RWPE2 (cell line): ENCODE measurements at regions not wholly inside any gene's neighbourhood (a gene's known extent, or its start where the extent isn't known, plus 50 kb on each side); places are given as distances from the start of the nearest gene placed in this dataset.

ENCODE experiments used
- ATAC-seq: fragments of 200-7000 bp; cut with Tn5 transposase; 3 replicates; pipeline ENCODE4 v1.9.1; 2021; ENCODE audit warnings: low read depth
- DNase-seq: peaks from one replicate; pipeline ENCODE4 v3.0.0-alpha.2; 2020; ENCODE audit warnings: low spot score
- H3K27ac ChIP-seq: fragments of 450-650 bp; 2 replicates; pipeline ENCODE4 v1.5.1; 2017; ENCODE audit warnings: mild to moderate bottlenecking; ENCODE audit not compliant: poor library complexity, severe bottlenecking
- H3K27me3 ChIP-seq: fragments of 250-450 bp; sonication (Bioruptor Pico); 2 replicates; pipeline ENCODE4 v1.5.1; 2021; ENCODE audit warnings: mild to moderate bottlenecking, moderate library complexity; ENCODE audit not compliant: insufficient read depth, poor library complexity, severe bottlenecking
- H3K36me3 ChIP-seq: fragments of 250-450 bp; sonication (Bioruptor Pico); 2 replicates; pipeline ENCODE4 v1.5.1; 2020; ENCODE audit warnings: low read depth, mild to moderate bottlenecking, moderate library complexity
- H3K4me1 ChIP-seq: fragments of 250-450 bp; sonication (Bioruptor Pico); 2 replicates; pipeline ENCODE4 v1.5.1; 2021; ENCODE audit warnings: mild to moderate bottlenecking, moderate library complexity; ENCODE audit not compliant: insufficient read depth, poor library complexity, severe bottlenecking
- H3K4me3 ChIP-seq: fragments of 250-450 bp; sonication (Bioruptor Pico); 2 replicates; pipeline ENCODE4 v1.5.1; 2021; ENCODE audit warnings: mild to moderate bottlenecking, moderate library complexity; ENCODE audit not compliant: severe bottlenecking
- H3K9me3 ChIP-seq: fragments of 250-450 bp; sonication (Bioruptor Pico); 2 replicates; pipeline ENCODE4 v1.5.1; 2021; ENCODE audit warnings: mild to moderate bottlenecking, moderate library complexity; ENCODE audit not compliant: severe bottlenecking
- TF ChIP-seq, protein P1 (sequence below): fragments of 450-650 bp; IDR thresholded peaks from one replicate; pipeline ENCODE4 v1.5.1; 2017; ENCODE audit warnings: mild to moderate bottlenecking, moderate library complexity; ENCODE audit not compliant: poor library complexity, severe bottlenecking

DNA sequence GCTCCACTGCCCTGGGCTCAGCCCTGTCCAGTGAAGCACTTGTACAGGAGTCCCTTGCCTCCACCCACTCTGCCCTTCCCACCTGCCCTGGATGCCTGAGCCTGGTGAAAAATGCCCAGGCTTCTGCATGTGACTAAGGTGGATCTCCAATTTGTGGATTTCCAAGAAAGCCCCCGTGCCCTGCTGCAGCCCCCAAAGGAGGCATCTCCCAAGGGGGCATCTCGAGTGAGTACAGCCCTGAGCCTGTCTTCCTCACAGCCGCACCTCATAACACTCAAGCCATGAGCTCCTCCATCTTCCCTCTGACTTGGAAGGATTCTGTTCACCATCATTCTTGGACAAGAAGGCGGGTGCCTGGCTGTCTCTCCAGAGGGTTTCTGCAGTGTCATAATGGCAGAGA, 158.0 kb upstream of the PPP1R26 start:
- Histone ChIP-seq H3K27ac (no peak overlapping the region), H3K36me3 (no peaks in the 10 kb centered on the region), H3K4me3 (no peak overlapping the region), H3K9me3 (no peaks in the 10 kb centered on the region), H3K4me1 (no peaks in the 10 kb centered on the region), H3K27me3 (peaks cover 33% of the 10 kb centered on the region)
- DNase-seq: no peak
- no peak for ATAC-seq
- TF ChIP-seq, protein P1, sequence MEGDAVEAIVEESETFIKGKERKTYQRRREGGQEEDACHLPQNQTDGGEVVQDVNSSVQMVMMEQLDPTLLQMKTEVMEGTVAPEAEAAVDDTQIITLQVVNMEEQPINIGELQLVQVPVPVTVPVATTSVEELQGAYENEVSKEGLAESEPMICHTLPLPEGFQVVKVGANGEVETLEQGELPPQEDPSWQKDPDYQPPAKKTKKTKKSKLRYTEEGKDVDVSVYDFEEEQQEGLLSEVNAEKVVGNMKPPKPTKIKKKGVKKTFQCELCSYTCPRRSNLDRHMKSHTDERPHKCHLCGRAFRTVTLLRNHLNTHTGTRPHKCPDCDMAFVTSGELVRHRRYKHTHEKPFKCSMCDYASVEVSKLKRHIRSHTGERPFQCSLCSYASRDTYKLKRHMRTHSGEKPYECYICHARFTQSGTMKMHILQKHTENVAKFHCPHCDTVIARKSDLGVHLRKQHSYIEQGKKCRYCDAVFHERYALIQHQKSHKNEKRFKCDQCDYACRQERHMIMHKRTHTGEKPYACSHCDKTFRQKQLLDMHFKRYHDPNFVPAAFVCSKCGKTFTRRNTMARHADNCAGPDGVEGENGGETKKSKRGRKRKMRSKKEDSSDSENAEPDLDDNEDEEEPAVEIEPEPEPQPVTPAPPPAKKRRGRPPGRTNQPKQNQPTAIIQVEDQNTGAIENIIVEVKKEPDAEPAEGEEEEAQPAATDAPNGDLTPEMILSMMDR: no peak

DNA sequence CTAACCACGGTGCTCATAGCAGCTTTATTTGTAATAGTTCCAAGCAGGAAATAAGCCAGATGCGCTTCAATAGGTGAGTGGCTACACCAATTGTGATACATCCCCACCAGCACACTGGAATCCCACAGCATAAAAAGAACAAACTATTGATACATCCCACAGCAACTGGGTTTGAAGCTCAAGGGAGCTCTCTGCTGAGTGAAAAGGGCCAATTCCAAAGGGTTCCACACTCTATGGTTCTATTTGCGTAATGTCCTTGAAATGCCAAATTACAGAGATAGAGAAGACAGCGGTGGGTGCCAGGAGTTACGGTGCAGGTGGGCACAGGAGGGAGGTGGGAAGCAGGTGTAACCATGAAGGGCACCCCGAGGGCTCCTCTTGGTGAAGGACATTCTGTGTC, 155.3 kb upstream of the PPP1R26 start:
- ATAC-seq (no peak), DNase-seq (no peak)
- Histone ChIP-seq H3K27ac (no peak overlapping the region), H3K9me3 (no peaks in the 10 kb centered on the region), H3K36me3 (no peaks in the 10 kb centered on the region), H3K4me1 (no peaks in the 10 kb centered on the region), H3K4me3 (no peak overlapping the region), H3K27me3 (peaks cover 7% of the 10 kb centered on the region)
- TF ChIP-seq, protein P1: no peak

DNA sequence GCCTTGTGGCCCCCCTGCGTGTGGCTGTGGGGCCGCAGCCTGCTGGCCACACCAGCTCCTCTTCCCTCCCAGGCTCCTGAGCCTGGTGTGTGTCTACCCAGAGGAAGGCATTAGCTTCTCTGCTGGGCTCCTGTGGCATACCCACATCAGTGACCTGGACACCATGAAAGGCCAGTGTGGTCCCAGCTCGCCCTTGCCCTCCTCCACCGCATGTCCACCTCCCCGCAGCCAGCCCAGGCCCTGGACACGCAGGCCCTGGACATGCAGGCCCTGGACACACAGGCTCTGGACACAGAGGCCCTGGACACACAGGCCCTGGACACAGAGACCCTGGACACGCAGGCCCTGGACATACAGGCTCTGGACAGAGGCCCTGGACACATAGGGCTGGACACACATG, 153.4 kb upstream of the PPP1R26 start:
- H3K9me3 ChIP-seq: no peaks in the 10 kb centered on the region
- H3K4me3 ChIP-seq: no peak overlapping the region
- peaks cover 3% of the 10 kb centered on the region for H3K27me3 ChIP-seq
- TF ChIP-seq, protein P1: no peak
- ATAC-seq (no peak), DNase-seq (no peak)
- no peaks in the 10 kb centered on the region for H3K36me3 ChIP-seq
- no peaks in the 10 kb centered on the region for H3K4me1 ChIP-seq
- H3K27ac ChIP-seq: no peak overlapping the region

DNA sequence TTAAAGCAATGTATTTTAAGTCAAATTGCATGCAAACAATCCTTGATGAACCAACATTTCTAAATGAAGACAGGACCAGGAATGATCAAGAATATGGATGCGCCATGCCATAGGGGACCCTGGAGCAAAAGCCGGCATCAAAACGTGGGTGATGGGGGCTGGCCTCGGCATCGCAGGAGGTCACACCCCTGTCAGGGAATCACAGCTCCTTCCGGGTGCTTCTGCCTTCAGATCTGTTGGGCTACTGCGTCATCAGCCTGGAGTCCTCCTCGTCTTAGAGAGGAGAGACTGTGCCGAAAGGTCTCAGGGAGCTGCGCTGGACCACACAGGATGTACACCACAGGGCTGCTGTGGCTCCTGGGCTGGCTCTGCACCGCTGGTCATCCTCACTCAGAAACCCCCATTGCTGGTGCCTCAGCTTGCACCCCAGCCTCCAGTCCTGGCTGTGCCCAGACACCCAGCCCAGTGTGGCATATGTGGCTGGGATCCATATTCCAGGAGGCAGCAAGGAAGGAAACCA, 152.9 kb upstream of the PPP1R26 start:
- Histone ChIP-seq H3K4me1 (no peaks in the 10 kb centered on the region), H3K9me3 (no peaks in the 10 kb centered on the region), H3K27ac (no peak overlapping the region), H3K4me3 (no peak overlapping the region), H3K27me3 (peaks cover 2% of the 10 kb centered on the region), H3K36me3 (no peaks in the 10 kb centered on the region)
- ATAC-seq (no peak), DNase-seq (no peak)
- TF ChIP-seq, protein P1: no peak

DNA sequence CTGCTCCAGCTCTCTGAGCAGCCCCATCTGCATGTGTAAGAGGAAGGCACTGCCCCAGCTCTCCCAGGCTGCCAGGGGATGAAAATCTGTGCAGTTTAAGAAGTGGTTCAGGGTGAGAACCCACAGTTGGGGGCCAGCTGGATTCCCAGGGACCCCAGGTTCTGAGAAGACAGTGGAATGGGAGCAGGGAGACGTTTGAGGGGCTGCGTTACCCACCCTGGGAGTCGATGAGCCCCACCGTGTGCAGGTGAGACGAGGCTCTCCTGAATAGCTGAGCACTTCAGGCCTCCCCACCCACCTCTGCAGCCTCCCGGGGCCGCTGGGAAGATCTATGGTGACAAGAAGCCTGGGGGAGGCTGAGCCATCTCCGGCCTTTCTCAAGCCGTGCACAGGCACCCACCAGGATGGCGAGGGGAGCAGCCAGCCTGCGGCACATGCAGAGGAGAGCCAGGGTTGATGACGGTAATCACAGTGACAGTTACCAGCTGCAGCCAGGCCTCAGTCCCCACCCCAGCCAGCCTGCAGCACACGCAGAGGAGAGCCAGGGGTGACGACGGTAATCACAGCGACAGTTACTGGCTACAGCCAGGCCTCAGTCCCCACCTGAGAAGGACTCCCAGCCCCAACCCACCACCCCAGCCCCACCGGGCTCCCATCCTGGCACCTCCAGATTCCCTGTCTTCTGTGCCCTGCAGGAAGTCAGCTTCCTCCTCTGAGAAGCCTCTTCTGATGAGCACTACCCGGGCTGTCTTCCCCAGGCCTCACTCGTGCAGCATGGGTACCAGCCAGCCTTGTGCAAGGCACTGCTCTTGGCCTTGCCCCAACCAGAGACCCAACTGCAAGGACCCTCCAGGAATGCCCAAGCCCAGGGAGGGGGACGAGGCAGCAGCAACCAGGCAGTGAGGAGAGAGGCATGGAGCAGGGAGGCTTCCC, 150.8 kb upstream of the PPP1R26 start:
- Histone ChIP-seq H3K9me3 (no peaks in the 10 kb centered on the region), H3K27me3 (no peaks in the 10 kb centered on the region), H3K4me1 (no peaks in the 10 kb centered on the region), H3K27ac (no peak overlapping the region), H3K36me3 (no peaks in the 10 kb centered on the region), H3K4me3 (no peak overlapping the region)
- ATAC-seq: no peak
- DNase-seq: peak; percentile 47
- TF ChIP-seq, protein P1: no peak
